Endothelial cell of umbilical vein (primary cell): ENCODE measurements at regions not wholly inside any gene's neighbourhood (a gene's known extent, or its start where the extent isn't known, plus 50 kb on each side); places are given as distances from the start of the nearest gene placed in this dataset.

Experiments
- BruUV-seq: library from RNA; stranded (reverse); fragments of 400-500 nt; replicated peaks from 2 replicates; lab custom pipeline; 2021; lab: Mats Ljungman, UMichigan
- CTCF ChIA-PET: fragments of 300-600, 350-600 bp; sonication (Branson Sonifier 250); formaldehyde crosslinking; loops from one replicate; lab custom pipeline; 2021; ENCODE audit warnings: antibody characterized with exemption, inconsistent platforms; lab: Charles Lee
- POLR2A ChIA-PET: fragments of 300-600, 350-600 bp; sonication (Branson Sonifier 250); formaldehyde crosslinking; loops from one replicate; lab custom pipeline; 2021; ENCODE audit warnings: antibody characterized with exemption, inconsistent platforms; lab: Charles Lee
- DNase-seq: peaks from one replicate; pipeline ENCODE4 v3.0.0-alpha.2; 2011; ENCODE audit warnings: low read depth, low spot score
- FAIRE-seq: peaks from 2 replicates; lab custom pipeline; 2011; peaks lifted over from hg19 to GRCh38; lab: Jason Lieb, UNC
- H2AFZ ChIP-seq: 2 replicates; pipeline ENCODE4 v1.6.0; 2012; ENCODE audit warnings: low read depth, low read length, control low read depth, inconsistent platforms
- H3K27ac ChIP-seq: 2 replicates; pipeline ENCODE4 v1.5.1; 2011; ENCODE audit warnings: low read depth, mild to moderate bottlenecking, control low read depth, low read length, moderate library complexity; ENCODE audit not compliant: insufficient read depth
- H3K27me3 ChIP-seq, 2 experiments: 2 replicates each; pipeline versions ENCODE4 v1.6.0 to v1.6.1; 2011; ENCODE audit warnings: low read length in 2 of 2, mixed read lengths in 1 of 2; ENCODE audit not compliant: control insufficient read depth in 2 of 2, insufficient read depth in 2 of 2
- H3K36me3 ChIP-seq, 2 experiments: 2 replicates in 1 of 2; 3 replicates in 1 of 2; pipeline ENCODE4 v1.5.1; 2011; ENCODE audit warnings: low read length in 2 of 2, mild to moderate bottlenecking in 1 of 2, moderate library complexity in 1 of 2; ENCODE audit not compliant: control insufficient read depth in 2 of 2, insufficient read depth in 2 of 2; ENCODE audit errors: extremely low read depth in 1 of 2
- H3K4me1 ChIP-seq: 3 replicates; pipeline ENCODE4 v1.5.1; 2011; ENCODE audit warnings: mild to moderate bottlenecking, low read length; ENCODE audit not compliant: control insufficient read depth, insufficient read depth; ENCODE audit errors: extremely low read depth
- H3K4me2 ChIP-seq: 2 replicates; pipeline ENCODE4 v1.6.1; 2011; ENCODE audit warnings: low read length, control low read depth, mixed read lengths; ENCODE audit not compliant: insufficient read depth
- H3K4me3 ChIP-seq, 3 experiments: fragments of 200-600 bp in 1 of 3; sonication (generic), shearing (Covaris generic) in 1 of 3; replicated peaks in 1 of 3; 2 replicates each; pipeline ENCODE4 v1.5.1; 2011 to 2016; ENCODE audit warnings: control low read depth in 3 of 3, low read length in 3 of 3, mild to moderate bottlenecking in 2 of 3, inconsistent platforms in 1 of 3, low read depth in 1 of 3, moderate library complexity in 1 of 3; ENCODE audit not compliant: insufficient read depth in 1 of 3
- H3K79me2 ChIP-seq: 2 replicates; pipeline ENCODE4 v1.6.0; 2012; ENCODE audit warnings: low read length, inconsistent platforms; ENCODE audit not compliant: control insufficient read depth, insufficient read depth
- H3K9ac ChIP-seq: replicated peaks from 2 replicates; pipeline ENCODE3; 2011; ENCODE audit warnings: low read length, control low read depth; ENCODE audit not compliant: insufficient read depth; ENCODE audit errors: extremely low read depth
- H3K9me1 ChIP-seq: replicated peaks from 3 replicates; pipeline ENCODE4 v1.6.0; 2011; ENCODE audit warnings: mild to moderate bottlenecking, low read length; ENCODE audit not compliant: control insufficient read depth, insufficient read depth; ENCODE audit errors: extremely low read depth
- H3K9me3 ChIP-seq: replicated peaks from 2 replicates; pipeline ENCODE4 v1.5.1; 2012; ENCODE audit warnings: low read length, inconsistent platforms; ENCODE audit not compliant: control insufficient read depth, insufficient read depth
- H4K20me1 ChIP-seq: replicated peaks from 2 replicates; pipeline ENCODE3; 2011; ENCODE audit warnings: mild to moderate bottlenecking, low read length; ENCODE audit not compliant: control insufficient read depth, insufficient read depth; ENCODE audit errors: extremely low read depth
- EZH2 ChIP-seq: IDR thresholded peaks from 2 replicates; pipeline ENCODE4 v1.6.1; 2012; ENCODE audit warnings: borderline replicate concordance, low read depth, mild to moderate bottlenecking, moderate library complexity, low read length, inconsistent platforms; ENCODE audit not compliant: severe bottlenecking
- FOS ChIP-seq: IDR thresholded peaks from 2 replicates; pipeline ENCODE4 v1.6.1; 2011; ENCODE audit warnings: mild to moderate bottlenecking, low read length, moderate library complexity, borderline replicate concordance; ENCODE audit not compliant: insufficient read depth
- GATA2 ChIP-seq: IDR thresholded peaks from 2 replicates; pipeline ENCODE4 v1.7.0; 2011; ENCODE audit warnings: low read depth, mild to moderate bottlenecking, moderate library complexity, mixed read lengths, low read length; ENCODE audit not compliant: insufficient read length, insufficient read depth
- JUN ChIP-seq: IDR thresholded peaks from 2 replicates; pipeline ENCODE4 v1.6.1; 2011; ENCODE audit warnings: borderline replicate concordance, low read depth; ENCODE audit not compliant: insufficient read length, insufficient read depth
- MYC ChIP-seq: IDR thresholded peaks from one replicate; pipeline ENCODE4 v1.6.1; 2011; ENCODE audit warnings: mild to moderate bottlenecking, low read depth, low read length
- POLR2A ChIP-seq: IDR thresholded peaks from 2 replicates; pipeline ENCODE4 v1.6.1; 2012; ENCODE audit warnings: low read depth, mild to moderate bottlenecking, control low read depth, low read length
- POLR2AphosphoS5 ChIP-seq: IDR thresholded peaks from 2 replicates; pipeline ENCODE4 v1.6.1; 2012; ENCODE audit warnings: low read depth, mild to moderate bottlenecking, control low read depth, low read length, moderate library complexity; ENCODE audit not compliant: insufficient read depth
- dilution Hi-C: fragments of 300-500 bp; cut with MboI; formaldehyde crosslinking; loops from one replicate; pipeline ENCODE4 v1.15.0; 2019; ENCODE audit warnings: low sequenced_read_pairs; ENCODE audit not compliant: extremely low pct_ligation_motif_present
- intact Hi-C: fragments of 100-400 bp; cut with micrococcal nuclease; formaldehyde crosslinking; loops from one replicate; pipeline ENCODE4 v1.10.0; 2022
- TF ChIP-seq, protein P1 (sequence below): IDR thresholded peaks from 2 replicates; pipeline ENCODE4 v1.6.1; 2011; ENCODE audit not compliant: insufficient read depth, insufficient read length
- TF ChIP-seq, protein P2 (sequence below), 2 donors: IDR thresholded peaks; 1 replicate in 1 of 2; 2 replicates in 1 of 2; pipeline ENCODE4 v1.5.1; 2011; ENCODE audit warnings: low read length in 2 of 2, mild to moderate bottlenecking in 2 of 2, moderate library complexity in 2 of 2, control low read depth in 1 of 2, inconsistent platforms in 1 of 2, low read depth in 1 of 2; ENCODE audit not compliant: insufficient read depth in 1 of 2; ENCODE audit errors: extremely low read depth in 1 of 2

DNA sequence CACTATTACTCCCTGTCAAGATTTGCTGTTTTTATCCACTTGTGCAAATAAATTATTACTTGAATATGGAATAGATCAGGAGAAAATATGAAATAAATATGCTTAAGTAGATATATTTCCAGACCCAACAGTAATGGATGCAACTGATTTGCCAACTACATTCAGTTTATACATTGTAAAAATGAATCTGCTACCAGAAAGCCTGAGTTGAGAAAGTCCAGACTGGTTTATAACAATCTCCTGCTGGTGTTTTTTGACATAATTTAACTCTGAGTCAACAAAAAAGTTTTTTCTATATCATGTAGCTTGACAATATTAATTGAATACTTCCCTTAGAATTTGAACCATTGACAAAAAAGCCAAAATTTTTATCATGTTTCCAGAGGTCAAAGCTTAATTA lies 265.8 kb upstream of the SEMA3D start:
- Histone ChIP-seq H3K9me3 (no peaks in the 10 kb centered on the region), H3K4me2 (no peak overlapping the region), H3K9me1 (no peaks in the 10 kb centered on the region), H3K36me3 (no peaks in the 10 kb centered on the region), H3K4me3 (no peak overlapping the region), H3K9ac (no peak overlapping the region), H3K4me1 (no peaks in the 10 kb centered on the region), H4K20me1 (no peaks in the 10 kb centered on the region), H3K79me2 (no peaks in the 10 kb centered on the region), H3K27me3 (peaks cover 0 to 3% of the 10 kb centered on the region in 2 experiments), H2AFZ (no peak overlapping the region), H3K27ac (no peak overlapping the region)
- TF ChIP-seq JUN, result no peak
- TF ChIP-seq EZH2, result no peak
- no peak for TF ChIP-seq FOS
- TF ChIP-seq, protein P1, sequence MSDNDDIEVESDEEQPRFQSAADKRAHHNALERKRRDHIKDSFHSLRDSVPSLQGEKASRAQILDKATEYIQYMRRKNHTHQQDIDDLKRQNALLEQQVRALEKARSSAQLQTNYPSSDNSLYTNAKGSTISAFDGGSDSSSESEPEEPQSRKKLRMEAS, result no peak
- no peak for FAIRE-seq
- ChIA-PET CTCF (interaction anchor here (0.9 to 1.3 kb wide), 2 partner anchors 12 to 422 kb away, joined by 3 read pairs; no protein-coding TSS in a partner anchor), POLR2A (no interaction called here)
- intact Hi-C loops, result no loop called here
- no TSS peak for BruUV-seq
- no peak for DNase-seq
- dilution Hi-C loops, result no loop called here

DNA sequence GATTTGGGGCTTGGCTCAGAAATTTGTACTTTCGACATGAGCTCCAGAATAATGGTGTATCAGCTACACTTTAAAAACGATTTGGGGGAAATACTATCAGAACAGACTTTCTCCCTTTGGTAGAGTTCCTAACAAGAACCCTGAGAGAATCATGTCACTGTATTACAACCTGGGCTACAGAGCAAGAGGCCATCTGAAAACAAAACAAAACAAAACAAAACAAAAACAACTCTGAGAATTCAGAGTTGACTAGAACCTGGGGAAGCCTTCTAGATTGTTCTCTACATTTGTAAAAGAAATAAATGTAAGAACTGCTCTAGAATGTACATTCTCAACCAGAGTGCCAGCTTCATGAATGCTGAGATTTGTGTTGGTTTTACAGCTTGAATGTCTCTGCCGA lies 262.6 kb upstream of the SEMA3D start:
- FAIRE-seq, result no peak
- DNase-seq, result no peak
- intact Hi-C loops (no loop called here), dilution Hi-C loops (no loop called here)
- Histone ChIP-seq H3K9me3 (no peaks in the 10 kb centered on the region), H3K9me1 (no peaks in the 10 kb centered on the region), H3K9ac (no peak overlapping the region), H3K27ac (no peak overlapping the region), H3K79me2 (no peaks in the 10 kb centered on the region), H4K20me1 (no peaks in the 10 kb centered on the region), H3K4me1 (no peaks in the 10 kb centered on the region), H3K4me3 (no peak overlapping the region), H2AFZ (no peak overlapping the region), H3K36me3 (no peaks in the 10 kb centered on the region), H3K27me3 (peaks cover 0 to 1% of the 10 kb centered on the region in 2 experiments), H3K4me2 (no peak overlapping the region)
- TF ChIP-seq EZH2 (no peak), GATA2 (no peak), FOS (no peak), JUN (no peak), POLR2AphosphoS5 (no peak), MYC (no peak), POLR2A (no peak)
- TF ChIP-seq, protein P1, result no peak
- TF ChIP-seq, protein P2, sequence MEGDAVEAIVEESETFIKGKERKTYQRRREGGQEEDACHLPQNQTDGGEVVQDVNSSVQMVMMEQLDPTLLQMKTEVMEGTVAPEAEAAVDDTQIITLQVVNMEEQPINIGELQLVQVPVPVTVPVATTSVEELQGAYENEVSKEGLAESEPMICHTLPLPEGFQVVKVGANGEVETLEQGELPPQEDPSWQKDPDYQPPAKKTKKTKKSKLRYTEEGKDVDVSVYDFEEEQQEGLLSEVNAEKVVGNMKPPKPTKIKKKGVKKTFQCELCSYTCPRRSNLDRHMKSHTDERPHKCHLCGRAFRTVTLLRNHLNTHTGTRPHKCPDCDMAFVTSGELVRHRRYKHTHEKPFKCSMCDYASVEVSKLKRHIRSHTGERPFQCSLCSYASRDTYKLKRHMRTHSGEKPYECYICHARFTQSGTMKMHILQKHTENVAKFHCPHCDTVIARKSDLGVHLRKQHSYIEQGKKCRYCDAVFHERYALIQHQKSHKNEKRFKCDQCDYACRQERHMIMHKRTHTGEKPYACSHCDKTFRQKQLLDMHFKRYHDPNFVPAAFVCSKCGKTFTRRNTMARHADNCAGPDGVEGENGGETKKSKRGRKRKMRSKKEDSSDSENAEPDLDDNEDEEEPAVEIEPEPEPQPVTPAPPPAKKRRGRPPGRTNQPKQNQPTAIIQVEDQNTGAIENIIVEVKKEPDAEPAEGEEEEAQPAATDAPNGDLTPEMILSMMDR (IDR thresholded peaks at IDR 0.05; ENCODE audit: extremely low read depth in 1 of 2, insufficient read depth in 1 of 2, low read depth in 1 of 2, low read length in 2 of 2), result no peak
- ChIA-PET CTCF (no interaction called here), POLR2A (no interaction called here)
- no TSS peak for BruUV-seq
